ENCODE measurements at regions not wholly inside any gene's neighbourhood (a gene's known extent, or its start where the extent isn't known, plus 50 kb on each side); places are given as distances from the start of the nearest gene placed in this dataset.

DNA sequence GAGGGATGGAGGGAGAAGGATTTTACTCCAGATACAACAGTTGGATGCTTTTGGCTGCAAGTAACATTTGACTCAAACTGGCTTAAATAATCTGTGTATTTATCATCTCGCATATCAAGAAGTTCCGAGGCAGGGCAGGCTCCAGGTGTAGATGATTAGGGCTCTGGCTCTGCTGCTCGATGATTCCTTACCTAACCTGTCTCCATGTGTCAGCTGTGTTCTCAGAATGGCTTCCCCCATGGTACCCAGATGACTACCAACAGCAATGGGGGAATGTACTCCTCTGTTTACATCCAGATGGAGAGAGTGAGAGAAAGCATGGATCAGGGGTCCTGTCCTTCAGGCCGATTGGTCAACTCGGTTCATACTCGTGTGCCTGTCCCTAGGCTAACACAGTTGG, 90.4 kb upstream of the AKT3 start:
- no peak overlapping the region for H3K4me3 ChIP-seq (replicated peaks in 1 of 2; ENCODE audit: low read depth in 2 of 2, low read length in 2 of 2)
- DNase-seq (ENCODE audit: low read depth in 2 of 2): no peak
- TF ChIP-seq, protein P1, sequence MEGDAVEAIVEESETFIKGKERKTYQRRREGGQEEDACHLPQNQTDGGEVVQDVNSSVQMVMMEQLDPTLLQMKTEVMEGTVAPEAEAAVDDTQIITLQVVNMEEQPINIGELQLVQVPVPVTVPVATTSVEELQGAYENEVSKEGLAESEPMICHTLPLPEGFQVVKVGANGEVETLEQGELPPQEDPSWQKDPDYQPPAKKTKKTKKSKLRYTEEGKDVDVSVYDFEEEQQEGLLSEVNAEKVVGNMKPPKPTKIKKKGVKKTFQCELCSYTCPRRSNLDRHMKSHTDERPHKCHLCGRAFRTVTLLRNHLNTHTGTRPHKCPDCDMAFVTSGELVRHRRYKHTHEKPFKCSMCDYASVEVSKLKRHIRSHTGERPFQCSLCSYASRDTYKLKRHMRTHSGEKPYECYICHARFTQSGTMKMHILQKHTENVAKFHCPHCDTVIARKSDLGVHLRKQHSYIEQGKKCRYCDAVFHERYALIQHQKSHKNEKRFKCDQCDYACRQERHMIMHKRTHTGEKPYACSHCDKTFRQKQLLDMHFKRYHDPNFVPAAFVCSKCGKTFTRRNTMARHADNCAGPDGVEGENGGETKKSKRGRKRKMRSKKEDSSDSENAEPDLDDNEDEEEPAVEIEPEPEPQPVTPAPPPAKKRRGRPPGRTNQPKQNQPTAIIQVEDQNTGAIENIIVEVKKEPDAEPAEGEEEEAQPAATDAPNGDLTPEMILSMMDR (IDR thresholded peaks at IDR 0.05; ENCODE audit: low read depth, low read length): no peak

DNA sequence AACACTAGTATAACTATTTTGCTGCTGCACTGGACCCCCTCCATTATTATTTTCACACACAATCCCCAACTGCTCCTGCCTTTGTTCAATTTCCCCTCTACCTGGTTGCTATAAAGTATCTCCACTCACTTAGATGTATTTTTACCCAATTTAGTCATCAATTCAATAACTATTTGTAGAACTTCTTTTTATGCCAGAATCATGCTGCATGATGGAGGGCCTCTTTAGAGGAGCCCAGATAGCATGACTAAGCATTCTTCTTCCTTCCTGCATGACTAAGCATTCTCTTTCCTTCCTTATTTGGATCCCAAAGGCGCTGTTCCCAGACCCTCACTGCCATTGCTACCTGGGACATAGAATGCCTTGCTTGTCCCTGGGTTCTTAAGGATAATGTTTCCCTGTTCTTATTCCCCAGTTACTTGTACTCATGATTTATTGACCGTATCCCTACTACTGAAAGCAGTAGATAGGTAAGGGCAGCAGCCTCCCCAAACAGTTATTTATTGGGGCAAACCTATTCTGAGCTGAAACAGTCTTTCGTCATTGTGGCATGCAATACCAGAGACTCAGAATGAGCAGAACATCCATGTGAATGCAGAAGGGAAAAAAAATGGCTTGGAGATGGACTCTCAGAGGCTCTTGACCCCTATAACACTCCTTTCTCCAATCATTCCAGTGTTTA, 89.3 kb upstream of the AKT3 start:
- peak; percentile 27 to 70 for DNase-seq (ENCODE audit: low read depth in 2 of 2)
- H3K4me3 ChIP-seq (replicated peaks in 1 of 2; ENCODE audit: low read depth in 2 of 2, low read length in 2 of 2): no peak overlapping the region
- TF ChIP-seq, protein P1 (IDR thresholded peaks at IDR 0.05; ENCODE audit: low read depth, low read length): no peak

DNA sequence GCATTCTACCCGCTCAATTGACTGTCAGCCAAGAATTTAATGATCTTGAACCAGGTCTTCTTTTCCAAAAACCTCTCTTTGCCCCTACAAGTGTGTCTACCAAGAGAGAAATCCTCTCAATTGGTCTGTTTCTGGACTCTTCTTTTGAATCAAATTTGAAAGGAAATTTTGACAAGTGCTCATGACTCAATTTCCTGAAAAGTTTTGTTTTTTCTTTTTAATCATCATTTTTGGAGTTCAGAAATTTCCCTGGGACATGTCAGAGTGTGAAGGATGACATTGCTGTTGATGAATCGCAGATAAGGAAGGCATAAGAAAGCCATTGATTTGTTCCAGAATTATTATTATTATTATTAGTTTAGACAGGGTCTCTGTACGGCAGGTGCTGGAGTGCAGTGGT, 88.2 kb upstream of the AKT3 start:
- DNase-seq (ENCODE audit: low read depth in 2 of 2): no peak
- H3K4me3 ChIP-seq (replicated peaks in 1 of 2; ENCODE audit: low read depth in 2 of 2, low read length in 2 of 2): no peak overlapping the region
- TF ChIP-seq, protein P1 (IDR thresholded peaks at IDR 0.05; ENCODE audit: low read depth, low read length): no peak

DNA sequence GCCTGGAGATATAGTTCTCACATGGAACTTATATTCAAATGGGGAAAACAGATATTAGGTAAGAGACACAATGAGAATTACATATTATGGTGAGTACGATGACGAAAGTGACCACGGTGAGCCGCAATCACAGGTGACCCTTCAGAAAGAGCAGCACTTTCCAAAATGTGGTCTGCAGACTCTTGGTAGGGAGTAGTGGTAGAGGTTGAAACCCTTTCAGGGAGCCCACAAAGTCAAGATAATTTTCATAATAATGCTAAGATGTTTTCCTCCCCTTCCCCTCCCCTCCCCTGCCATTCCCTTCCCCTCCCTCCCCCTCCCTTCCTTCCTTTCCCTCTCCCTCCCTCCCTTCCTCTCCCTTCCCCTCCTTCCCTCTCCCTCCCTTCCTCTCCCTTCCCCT, 83.5 kb upstream of the AKT3 start:
- DNase-seq (ENCODE audit: low read depth in 2 of 2): no peak
- TF ChIP-seq, protein P1 (IDR thresholded peaks at IDR 0.05; ENCODE audit: low read depth, low read length): no peak
- no peak overlapping the region for H3K4me3 ChIP-seq (replicated peaks in 1 of 2; ENCODE audit: low read depth in 2 of 2, low read length in 2 of 2)

DNA sequence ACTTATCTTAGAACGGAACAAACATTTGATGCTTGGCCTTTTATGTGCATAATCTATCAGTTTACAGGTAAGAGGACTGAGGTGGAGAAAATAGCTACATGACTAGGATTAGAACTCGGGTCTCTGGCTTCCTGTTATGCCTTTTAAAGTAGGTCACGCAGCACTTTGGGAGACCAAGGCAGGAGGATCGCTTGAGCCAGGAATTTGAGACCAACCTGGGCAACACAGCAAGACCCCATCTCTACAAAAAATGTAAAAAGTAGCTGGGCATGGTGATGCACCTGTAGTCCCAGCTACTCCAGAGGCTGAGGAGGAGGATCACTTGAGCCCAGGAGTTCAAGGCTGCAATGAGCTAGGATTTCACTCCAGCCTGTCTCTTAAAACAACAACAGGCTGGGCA, 81.9 kb upstream of the AKT3 start:
- no peak overlapping the region for H3K4me3 ChIP-seq (replicated peaks in 1 of 2; ENCODE audit: low read depth in 2 of 2, low read length in 2 of 2)
- DNase-seq (ENCODE audit: low read depth in 2 of 2): no peak
- TF ChIP-seq, protein P1 (IDR thresholded peaks at IDR 0.05; ENCODE audit: low read depth, low read length): no peak

DNA sequence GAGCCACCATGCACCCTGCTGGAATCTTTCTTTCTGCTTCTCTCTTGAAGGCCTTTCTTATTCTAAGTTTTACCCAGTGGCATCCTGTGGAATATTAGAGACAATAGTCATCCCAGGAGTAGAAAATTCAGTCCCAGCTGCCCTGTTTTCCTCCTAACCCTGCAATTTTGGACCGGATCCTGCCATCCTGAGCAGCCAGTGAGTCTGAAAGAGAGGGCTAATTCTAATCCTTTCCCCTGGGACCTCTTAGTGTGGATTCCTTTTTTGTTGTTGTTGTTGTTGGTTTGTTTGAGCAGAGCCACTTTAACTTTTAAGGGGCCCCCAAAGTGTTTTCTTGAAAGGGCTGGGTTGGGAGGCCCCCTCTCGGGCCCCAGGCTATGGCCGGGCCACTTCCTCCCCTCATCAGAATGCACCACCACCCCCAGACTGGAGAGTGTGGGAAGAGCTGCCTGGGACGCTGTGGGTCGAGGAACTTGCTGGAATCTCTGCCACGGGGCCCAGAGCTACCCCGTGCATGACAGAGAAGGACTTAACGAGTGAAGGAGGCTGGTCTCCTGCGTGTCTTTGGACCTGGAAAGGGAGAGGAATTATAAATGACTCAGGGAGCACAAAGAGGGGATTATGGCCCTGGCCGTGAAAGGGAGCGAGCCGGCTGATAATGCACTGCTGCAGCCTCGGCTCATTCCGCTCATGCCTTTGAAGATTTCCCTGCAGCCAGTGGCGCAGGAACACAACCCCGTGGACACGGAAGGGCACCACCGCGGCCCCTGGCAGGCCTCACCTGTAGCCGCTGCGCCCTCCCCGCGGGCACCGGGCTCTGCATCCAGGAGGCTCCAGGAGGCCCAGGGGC, 81.0 kb upstream of the AKT3 start:
- TF ChIP-seq, protein P1 (IDR thresholded peaks at IDR 0.05; ENCODE audit: low read depth, low read length): no peak
- DNase-seq (ENCODE audit: low read depth in 2 of 2): no peak
- H3K4me3 ChIP-seq (replicated peaks in 1 of 2; ENCODE audit: low read depth in 2 of 2, low read length in 2 of 2): no peak overlapping the region

Measured in cardiac fibroblast (primary cell).